ENCODE measurements at regions not wholly inside any gene's neighbourhood (a gene's known extent, or its start where the extent isn't known, plus 50 kb on each side); places are given as distances from the start of the nearest gene placed in this dataset.

- H3K4me1 Mint-ChIP-seq, result no peaks in the 10 kb centered on the region
- H3K4me3 Mint-ChIP-seq, result no peak overlapping the region
- POLR2A ChIA-PET, result no interaction called here
- DNase-seq (no peak), ATAC-seq (ENCODE audit: low read depth) (no peak)
- no peak overlapping the region for H3K27ac Mint-ChIP-seq
- no peaks in the 10 kb centered on the region for H3K27me3 Mint-ChIP-seq
- no peaks in the 10 kb centered on the region for H3K36me3 Mint-ChIP-seq
- H3K9me3 Mint-ChIP-seq, result peaks cover 4% of the 10 kb centered on the region
These were observed 354.9 kb upstream of the CDH20 start for GRCh38 chr18:60978338-60978737.

- Mint-ChIP-seq H3K27me3 (no peaks in the 10 kb centered on the region), H3K4me3 (no peak overlapping the region), H3K27ac (no peak overlapping the region), H3K9me3 (peaks cover 4% of the 10 kb centered on the region), H3K4me1 (no peaks in the 10 kb centered on the region), H3K36me3 (no peaks in the 10 kb centered on the region)
- DNase-seq (no peak), ATAC-seq (ENCODE audit: low read depth) (no peak)
- POLR2A ChIA-PET, result no interaction called here
These were observed 352.7 kb upstream of the CDH20 start for GRCh38 chr18:60980422-60981005.

DNA sequence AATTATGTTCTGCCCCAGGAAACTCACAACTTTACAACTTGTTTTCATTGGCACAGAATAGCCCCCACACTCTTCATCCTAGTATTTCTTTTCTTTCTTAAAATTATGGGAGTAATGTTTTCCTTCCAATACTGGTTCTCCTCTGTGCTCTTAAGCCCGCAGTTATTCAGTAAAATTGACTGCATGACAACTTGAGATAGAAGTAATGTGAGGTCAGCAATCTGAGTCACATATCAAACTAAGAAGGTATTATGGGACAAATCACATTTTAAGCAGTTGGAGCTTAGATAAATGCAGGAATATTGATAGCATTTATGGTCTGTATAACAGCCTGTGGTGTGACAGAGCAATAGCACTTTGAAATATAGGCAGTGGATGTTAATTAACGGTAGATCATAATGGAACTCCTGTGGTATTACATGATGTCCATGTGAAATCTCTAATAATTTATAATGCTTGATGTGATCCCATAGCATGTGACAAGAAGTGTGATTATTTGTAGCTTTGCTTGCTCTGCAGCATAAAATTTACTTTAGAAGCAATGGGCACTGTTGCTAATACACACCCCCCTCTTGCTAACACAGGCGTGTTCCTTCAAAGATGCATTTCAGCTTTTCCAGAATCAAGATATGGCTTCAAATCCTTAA is 351.4 kb upstream of the CDH20 start:
- H3K4me1 Mint-ChIP-seq, result no peaks in the 10 kb centered on the region
- H3K4me3 Mint-ChIP-seq, result no peak overlapping the region
- no peaks in the 10 kb centered on the region for H3K27me3 Mint-ChIP-seq
- H3K27ac Mint-ChIP-seq, result no peak overlapping the region
- ATAC-seq (ENCODE audit: low read depth), result no peak
- H3K36me3 Mint-ChIP-seq, result no peaks in the 10 kb centered on the region
- peaks cover 5% of the 10 kb centered on the region for H3K9me3 Mint-ChIP-seq
- DNase-seq, result no peak
- POLR2A ChIA-PET, result no interaction called here

GRCh38 chr18:60982329-60982695 is 350.9 kb upstream of the CDH20 start:
- peaks cover 5% of the 10 kb centered on the region for H3K9me3 Mint-ChIP-seq
- DNase-seq (no peak), ATAC-seq (ENCODE audit: low read depth) (no peak)
- H3K36me3 Mint-ChIP-seq, result no peaks in the 10 kb centered on the region
- H3K27ac Mint-ChIP-seq, result no peak overlapping the region
- POLR2A ChIA-PET, result no interaction called here
- no peaks in the 10 kb centered on the region for H3K27me3 Mint-ChIP-seq
- H3K4me3 Mint-ChIP-seq, result no peak overlapping the region
- no peaks in the 10 kb centered on the region for H3K4me1 Mint-ChIP-seq

DNA sequence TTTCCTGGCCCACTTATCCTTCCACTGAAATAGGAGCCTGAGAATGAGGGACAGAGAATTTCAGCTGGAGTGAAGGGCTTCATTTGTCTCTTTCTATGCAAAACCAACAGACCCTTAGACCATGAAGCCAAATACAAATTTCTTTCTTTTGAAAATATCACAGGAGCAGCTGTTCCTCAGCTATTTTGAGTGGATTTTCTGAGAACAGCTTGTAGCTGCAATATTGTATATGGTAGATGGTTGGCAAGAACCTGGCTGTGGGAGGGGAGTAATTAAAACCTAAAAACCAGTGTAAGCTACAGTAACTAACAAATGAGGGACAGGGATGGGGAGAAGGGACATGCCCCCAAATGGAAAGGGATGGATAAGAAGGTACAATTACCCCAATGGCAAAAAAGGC is 350.3 kb upstream of the CDH20 start:
- ATAC-seq (ENCODE audit: low read depth) (no peak), DNase-seq (no peak)
- no peak overlapping the region for H3K4me3 Mint-ChIP-seq
- H3K27ac Mint-ChIP-seq, result no peak overlapping the region
- POLR2A ChIA-PET, result no interaction called here
- no peaks in the 10 kb centered on the region for H3K36me3 Mint-ChIP-seq
- no peaks in the 10 kb centered on the region for H3K27me3 Mint-ChIP-seq
- H3K4me1 Mint-ChIP-seq, result no peaks in the 10 kb centered on the region
- H3K9me3 Mint-ChIP-seq, result peaks cover 3% of the 10 kb centered on the region

DNA sequence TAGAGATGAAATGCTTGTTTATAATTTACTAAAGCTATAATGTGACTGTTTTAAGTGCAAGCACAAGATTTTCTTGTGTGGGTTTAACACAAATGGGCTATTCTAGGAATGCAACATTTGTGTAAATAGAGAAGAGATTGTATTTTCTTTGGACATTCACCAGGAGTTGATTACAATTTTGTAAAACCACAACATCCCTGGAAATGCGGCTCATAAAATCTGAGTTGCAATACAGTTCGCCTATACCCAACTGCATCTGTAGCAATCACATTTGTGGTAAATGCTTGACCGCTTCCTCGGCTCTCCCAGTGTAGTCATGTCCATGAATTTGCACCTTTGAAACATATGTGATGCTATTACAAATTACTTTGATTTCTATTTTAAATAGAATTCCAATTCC is 348.7 kb upstream of the CDH20 start:
- Mint-ChIP-seq H3K4me1 (no peaks in the 10 kb centered on the region), H3K9me3 (peaks cover 1% of the 10 kb centered on the region), H3K4me3 (no peak overlapping the region), H3K27ac (no peak overlapping the region), H3K27me3 (no peaks in the 10 kb centered on the region), H3K36me3 (no peaks in the 10 kb centered on the region)
- ATAC-seq (ENCODE audit: low read depth) (no peak), DNase-seq (no peak)
- POLR2A ChIA-PET, result no interaction called here

GRCh38 chr18:60987963-60988362 is 345.3 kb upstream of the CDH20 start:
- no peaks in the 10 kb centered on the region for H3K27me3 Mint-ChIP-seq
- H3K4me1 Mint-ChIP-seq, result no peaks in the 10 kb centered on the region
- peaks cover 1% of the 10 kb centered on the region for H3K9me3 Mint-ChIP-seq
- no peaks in the 10 kb centered on the region for H3K36me3 Mint-ChIP-seq
- no peak overlapping the region for H3K4me3 Mint-ChIP-seq
- no peak for DNase-seq
- H3K27ac Mint-ChIP-seq, result no peak overlapping the region
- POLR2A ChIA-PET, result no interaction called here
- ATAC-seq (ENCODE audit: low read depth), result no peak

GRCh38 chr18:60996326-60996725 is 336.9 kb upstream of the CDH20 start:
- H3K27ac Mint-ChIP-seq, result no peak overlapping the region
- no peaks in the 10 kb centered on the region for H3K4me1 Mint-ChIP-seq
- peaks cover 6% of the 10 kb centered on the region for H3K9me3 Mint-ChIP-seq
- ATAC-seq (ENCODE audit: low read depth) (no peak), DNase-seq (no peak)
- no peak overlapping the region for H3K4me3 Mint-ChIP-seq
- H3K27me3 Mint-ChIP-seq, result no peaks in the 10 kb centered on the region
- H3K36me3 Mint-ChIP-seq, result no peaks in the 10 kb centered on the region
- POLR2A ChIA-PET, result no interaction called here

- no peak overlapping the region for H3K4me3 Mint-ChIP-seq
- H3K27ac Mint-ChIP-seq, result no peak overlapping the region
- no peaks in the 10 kb centered on the region for H3K4me1 Mint-ChIP-seq
- POLR2A ChIA-PET, result no interaction called here
- no peak for ATAC-seq (ENCODE audit: low read depth)
- no peaks in the 10 kb centered on the region for H3K27me3 Mint-ChIP-seq
- DNase-seq, result no peak
- peaks cover 6% of the 10 kb centered on the region for H3K9me3 Mint-ChIP-seq
- no peaks in the 10 kb centered on the region for H3K36me3 Mint-ChIP-seq
These were observed 336.4 kb upstream of the CDH20 start for GRCh38 chr18:60996822-60997221.

- ATAC-seq (ENCODE audit: low read depth) (no peak), DNase-seq (no peak)
- H3K27ac Mint-ChIP-seq, result no peak overlapping the region
- no peaks in the 10 kb centered on the region for H3K36me3 Mint-ChIP-seq
- H3K4me3 Mint-ChIP-seq, result no peak overlapping the region
- H3K4me1 Mint-ChIP-seq, result no peaks in the 10 kb centered on the region
- no peaks in the 10 kb centered on the region for H3K27me3 Mint-ChIP-seq
- POLR2A ChIA-PET, result no interaction called here
- H3K9me3 Mint-ChIP-seq, result peaks cover 2% of the 10 kb centered on the region
These were observed 332.1 kb upstream of the CDH20 start for GRCh38 chr18:61001138-61001537.

GRCh38 chr18:61006687-61007224 is 326.5 kb upstream of the CDH20 start:
- no peaks in the 10 kb centered on the region for H3K36me3 Mint-ChIP-seq
- no peak for DNase-seq
- H3K27me3 Mint-ChIP-seq, result no peaks in the 10 kb centered on the region
- POLR2A ChIA-PET, result no interaction called here
- no peak overlapping the region for H3K4me3 Mint-ChIP-seq
- no peaks in the 10 kb centered on the region for H3K9me3 Mint-ChIP-seq
- no peak for ATAC-seq (ENCODE audit: low read depth)
- H3K4me1 Mint-ChIP-seq, result no peaks in the 10 kb centered on the region
- H3K27ac Mint-ChIP-seq, result no peak overlapping the region

- Mint-ChIP-seq H3K27ac (no peak overlapping the region), H3K27me3 (no peaks in the 10 kb centered on the region), H3K4me1 (no peaks in the 10 kb centered on the region), H3K4me3 (no peak overlapping the region), H3K9me3 (peaks cover 9% of the 10 kb centered on the region), H3K36me3 (no peaks in the 10 kb centered on the region)
- DNase-seq (no peak), ATAC-seq (ENCODE audit: low read depth) (no peak)
- POLR2A ChIA-PET, result no interaction called here
These were observed 313.6 kb upstream of the CDH20 start for GRCh38 chr18:61019338-61020301.

GRCh38 chr18:61025596-61025995 is 307.6 kb upstream of the CDH20 start:
- Mint-ChIP-seq H3K9me3 (peaks cover 15% of the 10 kb centered on the region), H3K27me3 (no peaks in the 10 kb centered on the region), H3K4me3 (no peak overlapping the region), H3K36me3 (no peaks in the 10 kb centered on the region), H3K27ac (no peak overlapping the region), H3K4me1 (no peaks in the 10 kb centered on the region)
- POLR2A ChIA-PET, result no interaction called here
- DNase-seq (no peak), ATAC-seq (ENCODE audit: low read depth) (no peak)

- POLR2A ChIA-PET, result no interaction called here
- Mint-ChIP-seq H3K9me3 (peaks cover 8% of the 10 kb centered on the region), H3K27me3 (no peaks in the 10 kb centered on the region), H3K4me3 (no peak overlapping the region), H3K4me1 (no peaks in the 10 kb centered on the region), H3K36me3 (no peaks in the 10 kb centered on the region), H3K27ac (no peak overlapping the region)
- DNase-seq (no peak), ATAC-seq (ENCODE audit: low read depth) (no peak)
These were observed 301.6 kb upstream of the CDH20 start for GRCh38 chr18:61031626-61032025.
